WERI-Rb-1 (cell line): ENCODE measurements at regions not wholly inside any gene's neighbourhood (a gene's known extent, or its start where the extent isn't known, plus 50 kb on each side); places are given as distances from the start of the nearest gene placed in this dataset.

Source experiments
- DNase-seq: peaks from one replicate; pipeline ENCODE4 v3.0.0-alpha.2; 2020
- H3K27ac ChIP-seq: fragments of 250-450 bp; sonication (Bioruptor Pico); 2 replicates; pipeline ENCODE4 v1.5.1; 2020; ENCODE audit warnings: mild to moderate bottlenecking, moderate library complexity
- H3K27me3 ChIP-seq: fragments of 250-450 bp; sonication (Bioruptor Pico); 2 replicates; pipeline ENCODE4 v1.5.1; 2021; ENCODE audit warnings: mild to moderate bottlenecking, low read depth, moderate library complexity; ENCODE audit not compliant: insufficient read depth, severe bottlenecking
- H3K36me3 ChIP-seq: fragments of 250-450 bp; sonication (Bioruptor Pico); 2 replicates; pipeline ENCODE4 v1.5.1; 2020; ENCODE audit warnings: mild to moderate bottlenecking, moderate library complexity
- H3K4me3 ChIP-seq: 2 replicates; pipeline ENCODE4 v1.5.1; 2011; ENCODE audit warnings: low read depth, mild to moderate bottlenecking, control low read depth, low read length
- H3K9me3 ChIP-seq: fragments of 250-450 bp; sonication (Bioruptor Pico); 2 replicates; pipeline ENCODE4 v1.5.1; 2021; ENCODE audit warnings: mild to moderate bottlenecking, moderate library complexity; ENCODE audit not compliant: severe bottlenecking
- TF ChIP-seq, protein P1 (sequence below): IDR thresholded peaks from 2 replicates; pipeline ENCODE4 v1.5.1; 2011; ENCODE audit warnings: low read depth, mild to moderate bottlenecking, control low read depth, inconsistent platforms, low read length

DNA sequence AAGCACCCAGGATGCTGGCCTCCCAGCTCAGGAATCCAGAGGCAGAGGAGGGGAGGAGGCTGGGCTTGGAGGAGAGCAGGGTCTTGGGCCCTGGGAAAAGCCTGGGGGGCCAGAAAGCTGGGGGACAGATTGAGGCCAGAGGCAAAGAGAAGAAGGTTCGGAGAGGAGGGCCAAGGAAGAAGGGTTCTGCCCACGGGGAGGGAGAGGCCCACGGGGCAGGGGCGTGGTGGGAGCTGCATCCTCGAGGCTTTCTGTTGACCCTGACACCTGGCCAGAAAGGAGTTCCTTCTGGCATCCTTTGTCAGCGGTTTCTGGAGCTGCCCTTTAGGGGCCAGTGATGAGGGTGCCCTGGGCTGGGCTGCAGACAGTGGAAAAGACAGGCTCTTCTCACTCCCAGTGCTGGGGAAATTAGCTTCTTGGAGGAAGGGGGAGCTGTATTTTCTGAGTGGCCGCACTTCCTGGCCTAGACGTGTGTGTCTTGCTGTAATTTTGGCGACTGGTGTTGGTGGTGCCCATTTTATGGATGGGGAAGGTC is 308.7 kb downstream of the SEC14L1 start:
- Histone ChIP-seq H3K36me3 (peaks cover 48% of the 10 kb centered on the region), H3K9me3 (no peaks in the 10 kb centered on the region), H3K27ac (peak overlapping the region; percentile 99), H3K27me3 (no peaks in the 10 kb centered on the region), H3K4me3 (no peak overlapping the region)
- TF ChIP-seq, protein P1, sequence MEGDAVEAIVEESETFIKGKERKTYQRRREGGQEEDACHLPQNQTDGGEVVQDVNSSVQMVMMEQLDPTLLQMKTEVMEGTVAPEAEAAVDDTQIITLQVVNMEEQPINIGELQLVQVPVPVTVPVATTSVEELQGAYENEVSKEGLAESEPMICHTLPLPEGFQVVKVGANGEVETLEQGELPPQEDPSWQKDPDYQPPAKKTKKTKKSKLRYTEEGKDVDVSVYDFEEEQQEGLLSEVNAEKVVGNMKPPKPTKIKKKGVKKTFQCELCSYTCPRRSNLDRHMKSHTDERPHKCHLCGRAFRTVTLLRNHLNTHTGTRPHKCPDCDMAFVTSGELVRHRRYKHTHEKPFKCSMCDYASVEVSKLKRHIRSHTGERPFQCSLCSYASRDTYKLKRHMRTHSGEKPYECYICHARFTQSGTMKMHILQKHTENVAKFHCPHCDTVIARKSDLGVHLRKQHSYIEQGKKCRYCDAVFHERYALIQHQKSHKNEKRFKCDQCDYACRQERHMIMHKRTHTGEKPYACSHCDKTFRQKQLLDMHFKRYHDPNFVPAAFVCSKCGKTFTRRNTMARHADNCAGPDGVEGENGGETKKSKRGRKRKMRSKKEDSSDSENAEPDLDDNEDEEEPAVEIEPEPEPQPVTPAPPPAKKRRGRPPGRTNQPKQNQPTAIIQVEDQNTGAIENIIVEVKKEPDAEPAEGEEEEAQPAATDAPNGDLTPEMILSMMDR, result no peak
- DNase-seq, result no peak

DNA sequence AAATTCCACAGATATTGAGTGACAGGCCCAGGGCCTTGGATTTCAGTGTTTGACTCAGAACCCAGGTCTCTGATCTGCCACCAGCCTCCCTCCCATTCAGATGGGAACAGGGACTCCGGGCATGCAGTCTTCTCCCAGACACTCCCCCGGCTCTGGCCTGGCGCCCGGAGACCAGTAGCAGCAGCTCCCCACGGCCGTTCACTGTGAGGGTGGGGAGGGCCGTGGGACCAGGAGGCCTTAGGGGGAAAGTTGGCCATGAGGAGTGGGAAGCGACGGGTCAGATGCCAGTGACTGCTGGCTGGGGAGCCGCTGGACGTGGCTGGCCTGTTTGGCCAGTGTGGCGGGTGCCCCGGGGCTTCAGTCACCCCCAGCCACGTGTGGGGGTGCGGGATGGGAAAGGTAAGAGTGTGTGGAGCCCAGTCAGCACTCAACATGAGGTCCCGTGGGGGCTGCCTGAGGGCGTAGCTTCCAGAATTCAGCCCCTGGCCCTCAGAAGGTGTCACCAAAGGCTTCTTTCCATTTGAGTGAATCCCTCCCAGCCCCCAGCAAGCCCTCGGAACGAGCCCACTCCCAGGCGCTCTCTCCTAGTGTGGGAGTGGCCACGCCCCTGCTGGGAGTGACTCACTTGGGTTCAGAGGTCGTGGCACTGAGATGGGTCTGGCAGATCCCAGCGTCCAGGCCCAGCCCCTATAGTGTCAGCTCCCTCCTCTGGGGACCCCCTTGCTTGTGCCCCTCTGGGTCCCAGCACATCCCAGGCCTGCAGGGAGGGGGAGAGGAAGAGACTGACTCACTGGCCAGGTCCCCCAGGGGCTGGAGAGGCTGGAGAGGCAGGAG is 309.4 kb downstream of the SEC14L1 start:
- no peak for DNase-seq
- Histone ChIP-seq H3K36me3 (peaks cover 49% of the 10 kb centered on the region), H3K27ac (peak overlapping the region; percentile 99)

DNA sequence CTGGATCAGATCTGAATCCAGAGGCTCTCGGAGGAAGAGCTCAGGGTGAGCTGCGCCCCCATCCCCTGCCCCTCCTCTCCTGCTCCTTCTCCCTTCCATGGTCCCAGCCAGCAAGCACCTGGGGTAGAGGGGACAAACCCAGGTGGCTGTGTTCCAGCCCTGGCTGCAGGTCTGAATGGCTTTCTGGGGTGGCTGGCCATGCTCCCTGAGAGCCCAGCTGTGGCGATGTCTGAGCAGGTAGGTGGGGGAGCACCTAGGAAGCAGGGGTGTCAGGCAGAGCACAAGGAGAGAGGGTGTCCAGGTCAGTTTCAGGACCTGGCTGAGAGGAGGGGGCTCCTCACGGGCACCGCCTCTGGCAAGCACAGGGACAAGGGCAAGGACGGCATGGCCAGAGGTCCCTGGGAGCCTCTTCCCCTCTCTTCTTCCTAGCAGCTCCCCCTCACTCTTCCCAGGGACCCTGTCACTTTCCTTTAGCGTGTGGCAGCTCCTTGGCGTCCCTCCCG is 310.0 kb downstream of the SEC14L1 start:
- peaks cover 49% of the 10 kb centered on the region for H3K36me3 ChIP-seq
- DNase-seq, result no peak
- H3K9me3 ChIP-seq, result no peaks in the 10 kb centered on the region
- H3K27me3 ChIP-seq, result no peaks in the 10 kb centered on the region
- TF ChIP-seq, protein P1, result no peak
- H3K27ac ChIP-seq, result peak overlapping the region; percentile 99
- H3K4me3 ChIP-seq, result peak overlapping the region; percentile 78

More for the DNA sequence above, 309.4 kb downstream of the SEC14L1 start:
- H3K4me3 ChIP-seq, result peak overlapping the region; percentile 78; the same call in 1 of the 2 replicates
- no peaks in the 10 kb centered on the region for H3K27me3 ChIP-seq
- TF ChIP-seq, protein P1, result no peak
- H3K9me3 ChIP-seq, result no peaks in the 10 kb centered on the region

- Histone ChIP-seq H3K27me3 (no peaks in the 10 kb centered on the region), H3K36me3 (peaks cover 48% of the 10 kb centered on the region), H3K27ac (peak overlapping the region; percentile 99), H3K4me3 (peak overlapping the region; percentile 78), H3K9me3 (no peaks in the 10 kb centered on the region)
- TF ChIP-seq, protein P1, result no peak
- peak; percentile 96 for DNase-seq
These were observed 310.6 kb downstream of the SEC14L1 start for GRCh38 chr17:77451245-77451893.

DNA sequence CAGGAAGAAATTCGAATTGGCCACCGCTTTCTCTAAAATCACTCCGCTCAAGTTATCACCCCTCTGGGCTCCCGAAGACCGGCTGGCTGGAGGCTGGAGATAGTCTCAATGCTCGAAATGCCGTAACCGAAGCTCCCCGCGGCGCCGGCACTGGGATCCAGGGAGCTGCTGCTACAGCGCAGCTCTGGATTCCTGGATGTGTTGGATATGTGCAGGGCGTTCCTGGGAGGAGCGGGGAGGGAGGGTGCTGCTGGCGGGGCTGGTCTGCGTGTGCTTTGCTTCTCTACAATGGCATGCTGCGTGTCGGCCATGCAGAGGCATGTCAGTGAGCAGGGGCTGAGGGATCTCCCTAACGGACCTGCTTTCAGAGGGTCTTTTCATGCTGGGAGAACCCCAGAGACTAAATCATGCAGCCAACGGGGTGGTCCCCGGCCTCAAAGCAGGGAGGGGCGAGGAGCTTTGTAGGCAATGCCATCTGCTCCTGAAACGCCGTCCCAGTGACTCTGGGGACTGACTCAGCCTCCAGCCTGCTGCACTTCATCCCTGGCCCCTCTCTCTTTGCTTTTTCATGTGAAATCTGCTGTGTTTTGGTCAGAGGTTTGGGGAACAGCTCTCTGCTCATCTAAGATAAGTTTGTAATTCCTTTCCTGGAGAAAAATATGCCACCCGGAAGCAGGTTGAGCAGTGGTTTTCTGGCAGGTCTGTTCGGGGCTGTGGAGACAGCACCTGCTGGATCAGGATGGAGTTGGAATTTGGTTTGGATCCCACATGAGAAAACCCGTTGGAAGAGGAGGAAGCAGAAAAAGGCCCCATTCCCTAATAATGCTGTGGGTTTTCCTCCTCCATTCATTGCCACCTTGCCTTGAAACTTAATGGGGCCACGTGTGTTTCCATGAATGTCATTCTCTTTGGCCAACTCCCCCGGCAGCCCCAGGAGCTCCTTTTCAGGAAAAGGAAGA is 311.4 kb downstream of the SEC14L1 start:
- Histone ChIP-seq H3K9me3 (no peaks in the 10 kb centered on the region), H3K27ac (peak overlapping the region; percentile 99), H3K4me3 (peak overlapping the region; percentile 78), H3K27me3 (no peaks in the 10 kb centered on the region), H3K36me3 (peaks cover 51% of the 10 kb centered on the region)
- TF ChIP-seq, protein P1, result no peak
- peak; percentile 82 for DNase-seq
